ENCODE measurements at regions not wholly inside any gene's neighbourhood (a gene's known extent, or its start where the extent isn't known, plus 50 kb on each side); places are given as distances from the start of the nearest gene placed in this dataset.

DNA sequence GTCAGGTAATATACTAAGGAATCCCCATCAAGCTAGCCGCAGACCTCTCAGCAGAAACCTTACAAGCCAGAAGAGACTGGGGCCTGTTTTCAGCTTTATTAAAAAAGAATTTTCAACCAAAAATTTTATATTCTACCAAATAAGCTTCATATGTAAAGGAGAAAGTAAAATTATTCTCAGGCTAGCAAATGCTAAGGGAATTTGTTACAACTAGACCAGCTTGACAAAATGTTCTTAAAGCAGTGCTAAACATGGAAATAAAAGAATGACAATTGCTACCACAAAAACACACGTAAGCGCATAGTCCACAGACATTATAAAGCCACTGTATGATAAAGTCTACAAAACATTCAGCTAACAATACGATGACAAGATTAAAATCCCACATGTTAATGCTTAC lies 449.4 kb upstream of the MON1B start:
- H3K4me2 ChIP-seq (ENCODE audit: low read depth, low read length, poor library complexity, severe bottlenecking), result no peak overlapping the region
- H3K27me3 ChIP-seq (ENCODE audit: low read length), result no peaks in the 10 kb centered on the region
- DNase-seq, result no peak
- H2AFZ ChIP-seq (ENCODE audit: low read length), result no peak overlapping the region
- H3K9ac ChIP-seq (ENCODE audit: low read length), result no peak overlapping the region
- H3K4me3 ChIP-seq (ENCODE audit: low read length), result no peak overlapping the region
- no peaks in the 10 kb centered on the region for H3K4me1 ChIP-seq (ENCODE audit: low read length)
- no peaks in the 10 kb centered on the region; the same call in 1 of the 2 replicates for H3K9me2 ChIP-seq (replicated peaks; ENCODE audit: insufficient read depth, low read length)
- H3K27ac ChIP-seq (ENCODE audit: low read length), result no peak overlapping the region
- H4K20me1 ChIP-seq (ENCODE audit: insufficient read depth, low read depth, low read length), result no peaks in the 10 kb centered on the region
- no peaks in the 10 kb centered on the region for H3K79me2 ChIP-seq (ENCODE audit: low read length)
- no peaks in the 10 kb centered on the region for H3K9me3 ChIP-seq (ENCODE audit: low read length)
- H3K36me3 ChIP-seq (ENCODE audit: insufficient read depth, low read length), result no peaks in the 10 kb centered on the region

DNA sequence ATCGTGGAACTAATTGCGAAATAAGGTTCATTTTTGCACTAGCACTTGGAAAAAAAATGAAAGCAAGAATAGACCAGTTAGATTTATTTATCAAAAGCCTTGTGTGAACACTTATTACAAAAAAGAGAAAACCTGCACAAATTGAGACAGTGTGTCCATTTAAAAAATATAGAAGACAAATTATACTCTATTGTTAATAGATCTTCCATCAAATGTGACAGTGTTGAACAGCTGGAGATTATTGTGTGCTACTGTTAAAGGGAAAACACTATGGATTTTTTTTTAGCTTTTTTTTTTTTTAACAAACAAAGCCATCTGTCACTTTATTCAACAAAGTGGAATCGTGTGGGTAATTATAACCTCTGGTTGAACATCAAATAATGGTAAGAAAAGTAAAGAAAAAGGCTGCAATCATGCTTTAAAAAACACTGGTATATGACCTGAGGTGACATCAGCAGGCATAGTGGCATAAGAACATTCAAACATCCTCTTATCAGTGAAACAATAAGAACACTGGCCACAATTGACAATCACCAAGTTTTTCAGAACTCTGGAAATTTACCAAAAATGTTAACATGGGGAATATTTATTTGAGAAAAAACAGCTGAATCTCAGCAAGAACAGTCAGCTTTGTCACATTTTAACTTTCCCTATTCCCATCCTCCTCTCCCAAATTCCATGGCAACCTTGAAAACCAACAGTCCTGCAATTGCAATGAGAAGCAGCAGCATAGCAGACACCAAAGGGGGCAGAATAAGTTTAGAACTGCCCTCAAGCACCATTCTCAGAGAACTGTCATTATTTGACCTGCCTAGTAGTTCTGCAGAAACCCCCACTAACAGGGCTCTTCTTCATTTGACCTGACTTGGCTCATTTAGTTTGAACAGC lies 442.3 kb upstream of the MON1B start:
- Histone ChIP-seq H3K4me2 (ENCODE audit: low read depth, low read length, poor library complexity, severe bottlenecking) (no peak overlapping the region), H3K9ac (ENCODE audit: low read length) (no peak overlapping the region), H4K20me1 (ENCODE audit: insufficient read depth, low read depth, low read length) (no peaks in the 10 kb centered on the region), H3K4me3 (ENCODE audit: low read length) (no peak overlapping the region), H3K36me3 (ENCODE audit: insufficient read depth, low read length) (no peaks in the 10 kb centered on the region), H3K4me1 (ENCODE audit: low read length) (peaks cover 8% of the 10 kb centered on the region), H3K9me2 (replicated peaks; ENCODE audit: insufficient read depth, low read length) (no peaks in the 10 kb centered on the region), H3K9me3 (ENCODE audit: low read length) (no peaks in the 10 kb centered on the region), H3K27me3 (ENCODE audit: low read length) (no peaks in the 10 kb centered on the region), H3K27ac (ENCODE audit: low read length) (no peak overlapping the region), H3K79me2 (ENCODE audit: low read length) (no peaks in the 10 kb centered on the region), H2AFZ (ENCODE audit: low read length) (no peak overlapping the region)
- DNase-seq, result no peak

DNA sequence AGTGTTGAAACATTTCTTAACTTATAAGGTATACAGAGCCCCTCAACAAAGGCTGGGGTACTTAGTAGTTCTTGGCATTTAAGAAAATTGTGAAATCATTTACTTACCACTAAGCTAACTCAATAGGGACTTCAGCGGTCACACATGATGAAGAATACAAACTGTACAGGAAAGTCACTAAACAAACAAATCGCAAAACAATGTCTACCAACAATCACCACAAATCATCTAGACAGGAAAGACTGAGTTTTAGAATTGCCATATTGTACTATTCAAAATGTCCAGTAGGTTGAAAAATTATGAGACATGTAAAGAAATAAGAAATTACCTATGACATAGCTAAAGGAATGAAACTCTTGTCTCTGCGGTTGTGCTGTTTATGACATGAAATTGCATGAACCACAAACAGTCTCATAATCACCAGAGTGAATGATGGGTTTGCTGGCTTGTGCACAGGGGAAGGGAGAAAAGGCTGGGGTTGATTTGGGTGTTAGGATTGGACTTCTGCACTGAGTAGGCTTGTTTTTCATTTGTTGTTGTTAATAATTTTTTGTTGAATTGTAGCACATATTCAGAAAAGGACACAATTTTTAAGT lies 441.1 kb upstream of the MON1B start:
- H3K9me3 ChIP-seq (ENCODE audit: low read length), result no peaks in the 10 kb centered on the region
- DNase-seq, result no peak
- no peaks in the 10 kb centered on the region for H3K9me2 ChIP-seq (replicated peaks; ENCODE audit: insufficient read depth, low read length)
- H3K27me3 ChIP-seq (ENCODE audit: low read length), result no peaks in the 10 kb centered on the region
- H3K9ac ChIP-seq (ENCODE audit: low read length), result no peak overlapping the region
- no peak overlapping the region for H3K4me2 ChIP-seq (ENCODE audit: low read depth, low read length, poor library complexity, severe bottlenecking)
- H3K36me3 ChIP-seq (ENCODE audit: insufficient read depth, low read length), result no peaks in the 10 kb centered on the region
- H3K4me3 ChIP-seq (ENCODE audit: low read length), result no peak overlapping the region
- H2AFZ ChIP-seq (ENCODE audit: low read length), result no peak overlapping the region
- H4K20me1 ChIP-seq (ENCODE audit: insufficient read depth, low read depth, low read length), result no peaks in the 10 kb centered on the region
- H3K79me2 ChIP-seq (ENCODE audit: low read length), result no peaks in the 10 kb centered on the region
- H3K27ac ChIP-seq (ENCODE audit: low read length), result no peak overlapping the region
- H3K4me1 ChIP-seq (ENCODE audit: low read length), result peaks cover 8% of the 10 kb centered on the region

DNA sequence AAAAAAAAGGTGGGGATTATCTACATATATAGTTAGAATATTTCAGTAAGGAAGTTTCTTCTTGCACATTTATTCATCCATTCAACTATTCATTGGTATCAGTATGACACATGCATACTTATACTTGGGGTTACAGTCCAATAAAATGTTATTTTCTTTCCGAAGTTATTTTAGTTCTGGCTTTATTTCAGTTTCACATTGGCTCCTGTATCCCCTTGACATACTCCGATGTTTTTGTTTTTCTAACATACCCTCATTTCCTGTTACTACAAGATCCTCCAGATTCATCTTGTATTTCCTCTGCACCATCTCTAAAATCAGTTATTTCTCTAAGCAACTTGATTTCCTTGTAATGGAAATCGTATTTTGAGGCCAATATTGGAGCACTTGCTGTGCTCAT lies 435.5 kb upstream of the MON1B start:
- no peak overlapping the region for H3K9ac ChIP-seq (ENCODE audit: low read length)
- no peaks in the 10 kb centered on the region for H3K9me3 ChIP-seq (ENCODE audit: low read length)
- H3K27me3 ChIP-seq (ENCODE audit: low read length), result no peaks in the 10 kb centered on the region
- no peaks in the 10 kb centered on the region for H4K20me1 ChIP-seq (ENCODE audit: insufficient read depth, low read depth, low read length)
- H3K79me2 ChIP-seq (ENCODE audit: low read length), result no peaks in the 10 kb centered on the region
- no peak overlapping the region for H3K4me2 ChIP-seq (ENCODE audit: low read depth, low read length, poor library complexity, severe bottlenecking)
- H3K36me3 ChIP-seq (ENCODE audit: insufficient read depth, low read length), result no peaks in the 10 kb centered on the region
- DNase-seq, result no peak
- no peak overlapping the region for H3K4me3 ChIP-seq (ENCODE audit: low read length)
- peaks cover 4% of the 10 kb centered on the region for H3K4me1 ChIP-seq (ENCODE audit: low read length)
- H3K9me2 ChIP-seq (replicated peaks; ENCODE audit: insufficient read depth, low read length), result no peaks in the 10 kb centered on the region
- H2AFZ ChIP-seq (ENCODE audit: low read length), result no peak overlapping the region
- no peak overlapping the region for H3K27ac ChIP-seq (ENCODE audit: low read length)

DNA sequence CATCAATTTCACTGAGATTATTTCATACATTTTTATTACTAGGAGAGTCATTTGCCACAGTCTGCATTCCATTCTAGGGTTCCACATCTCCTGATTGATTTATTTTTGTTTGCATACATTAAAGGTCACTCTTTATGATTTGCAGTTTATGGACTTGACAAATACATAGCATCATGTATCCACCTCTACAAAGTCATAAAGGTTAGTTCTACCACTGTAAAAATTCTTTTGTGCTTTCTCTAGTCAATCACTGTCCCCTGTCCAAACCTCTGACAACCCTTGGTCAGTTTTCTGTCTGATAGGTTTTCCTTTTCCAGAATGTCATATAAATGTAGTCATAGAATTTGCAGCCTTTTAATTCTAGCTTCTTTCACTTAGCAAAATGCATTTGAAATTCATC lies 434.6 kb upstream of the MON1B start:
- Histone ChIP-seq H4K20me1 (ENCODE audit: insufficient read depth, low read depth, low read length) (no peaks in the 10 kb centered on the region), H3K27ac (ENCODE audit: low read length) (no peak overlapping the region), H3K4me3 (ENCODE audit: low read length) (no peak overlapping the region), H3K9ac (ENCODE audit: low read length) (no peak overlapping the region), H3K9me3 (ENCODE audit: low read length) (no peaks in the 10 kb centered on the region; the same call in 1 of the 2 replicates), H3K4me1 (ENCODE audit: low read length) (no peaks in the 10 kb centered on the region), H3K4me2 (ENCODE audit: low read depth, low read length, poor library complexity, severe bottlenecking) (no peak overlapping the region), H2AFZ (ENCODE audit: low read length) (no peak overlapping the region), H3K9me2 (replicated peaks; ENCODE audit: insufficient read depth, low read length) (no peaks in the 10 kb centered on the region), H3K27me3 (ENCODE audit: low read length) (no peaks in the 10 kb centered on the region), H3K79me2 (ENCODE audit: low read length) (no peaks in the 10 kb centered on the region), H3K36me3 (ENCODE audit: insufficient read depth, low read length) (no peaks in the 10 kb centered on the region)
- no peak for DNase-seq

DNA sequence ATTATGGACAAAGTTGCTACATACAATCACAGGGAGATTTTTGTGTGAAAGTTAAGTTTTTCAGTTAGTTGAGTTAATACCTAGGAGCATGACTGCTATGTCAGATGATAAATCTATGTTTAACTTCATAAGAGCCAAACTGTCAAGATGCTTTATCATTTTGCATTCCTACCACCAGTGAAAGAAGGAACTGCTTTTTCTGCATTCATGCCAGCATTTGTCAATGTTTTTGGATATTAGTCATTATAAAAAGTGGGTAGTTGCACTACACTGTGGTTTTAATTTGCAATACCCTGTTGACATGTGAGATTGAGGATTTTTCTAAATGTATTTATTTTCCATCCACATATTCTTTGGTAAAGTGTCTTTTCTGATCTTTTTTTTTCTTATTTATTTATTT lies 434.0 kb upstream of the MON1B start:
- Histone ChIP-seq H3K27me3 (ENCODE audit: low read length) (no peaks in the 10 kb centered on the region), H3K4me3 (ENCODE audit: low read length) (no peak overlapping the region), H3K4me2 (ENCODE audit: low read depth, low read length, poor library complexity, severe bottlenecking) (no peak overlapping the region), H3K79me2 (ENCODE audit: low read length) (no peaks in the 10 kb centered on the region), H3K27ac (ENCODE audit: low read length) (no peak overlapping the region), H3K9me2 (replicated peaks; ENCODE audit: insufficient read depth, low read length) (no peaks in the 10 kb centered on the region), H3K9me3 (ENCODE audit: low read length) (no peaks in the 10 kb centered on the region; the same call in 1 of the 2 replicates), H3K36me3 (ENCODE audit: insufficient read depth, low read length) (no peaks in the 10 kb centered on the region), H3K4me1 (ENCODE audit: low read length) (no peaks in the 10 kb centered on the region), H4K20me1 (ENCODE audit: insufficient read depth, low read depth, low read length) (no peaks in the 10 kb centered on the region), H3K9ac (ENCODE audit: low read length) (no peak overlapping the region), H2AFZ (ENCODE audit: low read length) (no peak overlapping the region)
- no peak for DNase-seq

DNA sequence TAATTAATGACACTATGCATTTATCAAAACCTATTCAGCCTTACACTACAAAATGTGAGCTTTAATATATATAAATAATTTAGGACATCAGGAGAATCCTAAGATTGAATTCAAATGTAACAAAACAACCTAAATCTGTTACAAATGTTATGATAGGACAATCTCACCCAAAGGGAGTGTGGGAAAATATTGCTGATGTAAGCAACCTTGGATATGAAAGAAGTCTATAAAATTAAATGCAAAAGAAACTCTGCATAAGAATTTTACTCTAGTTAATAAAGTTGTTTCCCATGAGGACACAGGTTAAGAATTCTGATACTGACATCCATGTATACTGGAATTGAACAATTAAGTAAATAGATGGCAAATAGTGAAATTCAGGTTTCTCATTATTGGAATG lies 424.5 kb upstream of the MON1B start:
- Histone ChIP-seq H3K9ac (ENCODE audit: low read length) (no peak overlapping the region), H3K27ac (ENCODE audit: low read length) (no peak overlapping the region), H3K4me2 (ENCODE audit: low read depth, low read length, poor library complexity, severe bottlenecking) (no peak overlapping the region), H3K27me3 (ENCODE audit: low read length) (no peaks in the 10 kb centered on the region), H2AFZ (ENCODE audit: low read length) (no peak overlapping the region), H3K36me3 (ENCODE audit: insufficient read depth, low read length) (no peaks in the 10 kb centered on the region), H3K79me2 (ENCODE audit: low read length) (no peaks in the 10 kb centered on the region), H3K4me3 (ENCODE audit: low read length) (no peak overlapping the region), H3K9me2 (replicated peaks; ENCODE audit: insufficient read depth, low read length) (no peaks in the 10 kb centered on the region), H3K9me3 (ENCODE audit: low read length) (0 out of 2 replicates have a peak, but pooled peaks cover 2% of the 10 kb centered on the region), H4K20me1 (ENCODE audit: insufficient read depth, low read depth, low read length) (no peaks in the 10 kb centered on the region), H3K4me1 (ENCODE audit: low read length) (no peaks in the 10 kb centered on the region)
- DNase-seq, result no peak

DNA sequence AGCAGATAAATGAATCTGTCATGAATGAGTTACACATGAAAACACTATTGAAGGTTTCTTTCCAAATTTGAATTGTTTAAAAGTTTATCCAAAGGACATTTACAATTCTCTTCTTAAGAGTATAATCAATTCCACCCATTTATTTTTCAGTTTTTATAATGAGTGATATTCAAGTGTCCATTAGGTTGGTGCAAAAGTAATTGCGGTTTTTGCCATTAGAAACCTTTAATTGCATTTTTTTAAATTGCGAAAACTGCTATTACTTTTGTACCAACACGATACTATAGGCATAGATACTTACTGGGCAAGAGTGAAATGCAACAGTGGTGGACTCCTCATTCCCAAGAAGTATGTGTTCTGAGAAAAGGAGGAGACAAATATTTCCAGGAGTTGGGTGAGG lies 422.7 kb upstream of the MON1B start:
- DNase-seq, result no peak
- no peak overlapping the region for H3K27ac ChIP-seq (ENCODE audit: low read length)
- H3K27me3 ChIP-seq (ENCODE audit: low read length), result no peaks in the 10 kb centered on the region
- no peaks in the 10 kb centered on the region for H3K79me2 ChIP-seq (ENCODE audit: low read length)
- H3K4me1 ChIP-seq (ENCODE audit: low read length), result no peaks in the 10 kb centered on the region
- H2AFZ ChIP-seq (ENCODE audit: low read length), result no peak overlapping the region
- H3K4me2 ChIP-seq (ENCODE audit: low read depth, low read length, poor library complexity, severe bottlenecking), result no peak overlapping the region
- no peaks in the 10 kb centered on the region for H3K9me3 ChIP-seq (ENCODE audit: low read length)
- H3K36me3 ChIP-seq (ENCODE audit: insufficient read depth, low read length), result no peaks in the 10 kb centered on the region
- H3K4me3 ChIP-seq (ENCODE audit: low read length), result no peak overlapping the region
- H4K20me1 ChIP-seq (ENCODE audit: insufficient read depth, low read depth, low read length), result no peaks in the 10 kb centered on the region
- H3K9me2 ChIP-seq (replicated peaks; ENCODE audit: insufficient read depth, low read length), result no peaks in the 10 kb centered on the region
- H3K9ac ChIP-seq (ENCODE audit: low read length), result no peak overlapping the region
